OCI-M2 (cell line): ENCODE measurements at regions not wholly inside any gene's neighbourhood (a gene's known extent, or its start where the extent isn't known, plus 50 kb on each side); places are given as distances from the start of the nearest gene placed in this dataset.
"Not testable (repeated sequence)": the region's sequence is repeated elsewhere in the genome, so short reads cannot be mapped to it uniquely, and the experiment has no call there.

Experiments used
- DNase-seq: peaks from one replicate; lab custom pipeline; 2025; ENCODE audit not compliant: unreplicated experiment; lab: John Stamatoyannopoulos, UW

- DNase-seq, result no peak
Measured at GRCh38 chr7:131124867-131125266, 202.8 kb upstream of the MKLN1 start.

GRCh38 chr7:131130324-131130723 lies 197.4 kb upstream of the MKLN1 start:
- no peak for DNase-seq

GRCh38 chr7:131131012-131131745 lies 196.5 kb upstream of the MKLN1 start:
- no peak for DNase-seq

DNA sequence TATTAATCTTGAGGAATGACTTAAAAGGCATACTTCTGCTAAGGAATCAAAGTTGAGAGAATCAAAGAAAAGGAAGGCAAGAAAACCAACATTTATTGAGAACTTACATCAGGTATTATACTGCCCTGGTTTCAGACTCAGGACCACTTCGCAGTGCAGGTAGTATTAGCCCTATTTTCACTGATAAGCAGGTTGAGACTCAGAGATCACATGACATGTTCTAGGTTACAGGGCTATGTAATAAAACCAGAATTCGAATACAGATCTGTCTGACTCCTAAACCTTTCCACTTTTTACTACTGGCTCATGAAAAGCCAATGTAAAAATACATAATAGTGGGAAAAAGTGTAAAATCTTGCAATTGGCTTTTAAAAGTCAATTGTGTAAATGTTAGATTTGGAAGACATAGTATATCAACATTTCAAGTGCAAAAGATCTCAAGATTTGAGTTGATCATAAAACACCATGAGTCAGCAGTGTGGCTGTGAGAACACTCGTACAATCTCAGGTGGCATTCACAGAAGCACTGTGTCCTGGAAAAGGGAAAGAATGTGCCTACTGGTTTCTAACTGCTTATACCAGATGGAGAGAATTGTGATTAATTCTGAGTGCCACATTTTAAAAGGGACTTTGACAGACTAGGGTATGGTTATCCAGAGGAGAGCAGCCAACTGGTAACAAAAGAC lies 195.8 kb upstream of the MKLN1 start:
- DNase-seq, result no peak

- DNase-seq, result no peak
Measured at GRCh38 chr7:131139462-131139861, 188.2 kb upstream of the MKLN1 start.

- no peak for DNase-seq
Measured at GRCh38 chr7:131141443-131141967, 186.2 kb upstream of the MKLN1 start.

GRCh38 chr7:131143869-131144268 lies 183.8 kb upstream of the MKLN1 start:
- DNase-seq, result no peak

DNA sequence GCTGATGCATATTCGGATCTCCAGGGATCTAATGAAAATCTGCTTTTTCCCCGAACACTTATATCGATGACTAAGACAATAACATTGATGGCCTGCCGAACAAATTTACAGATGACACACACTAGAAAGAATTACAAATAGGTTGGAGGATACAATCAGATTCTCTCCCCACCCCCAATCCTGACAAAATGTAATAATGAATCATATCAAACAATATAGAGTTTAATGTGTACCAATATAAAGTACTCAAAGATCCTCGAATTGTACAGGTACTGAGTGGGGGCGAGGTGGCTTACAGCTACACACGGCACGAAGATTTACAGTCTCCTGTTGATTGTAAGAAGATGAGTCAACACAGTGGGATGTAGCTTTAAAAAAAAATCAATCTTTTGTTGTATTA lies 182.7 kb upstream of the MKLN1 start:
- no peak for DNase-seq

DNA sequence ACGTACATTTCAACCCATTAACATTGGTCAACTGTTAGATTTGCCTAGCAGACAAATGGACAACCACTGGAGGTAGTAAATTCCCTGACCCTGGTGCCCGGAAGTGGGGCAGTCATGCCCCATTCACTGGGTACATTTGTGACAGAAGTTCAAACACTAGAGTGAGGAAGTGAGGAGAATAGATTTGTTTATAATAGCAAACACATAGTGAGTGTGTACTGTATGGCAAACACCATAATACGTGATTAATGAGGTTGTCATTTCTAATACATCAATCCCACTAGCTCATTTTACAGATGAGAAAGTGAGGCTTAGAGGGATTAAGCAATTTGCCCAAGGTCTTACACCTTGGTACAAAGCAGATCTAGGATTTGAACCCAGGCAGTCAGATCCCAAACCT lies 181.9 kb upstream of the MKLN1 start:
- no peak for DNase-seq

DNA sequence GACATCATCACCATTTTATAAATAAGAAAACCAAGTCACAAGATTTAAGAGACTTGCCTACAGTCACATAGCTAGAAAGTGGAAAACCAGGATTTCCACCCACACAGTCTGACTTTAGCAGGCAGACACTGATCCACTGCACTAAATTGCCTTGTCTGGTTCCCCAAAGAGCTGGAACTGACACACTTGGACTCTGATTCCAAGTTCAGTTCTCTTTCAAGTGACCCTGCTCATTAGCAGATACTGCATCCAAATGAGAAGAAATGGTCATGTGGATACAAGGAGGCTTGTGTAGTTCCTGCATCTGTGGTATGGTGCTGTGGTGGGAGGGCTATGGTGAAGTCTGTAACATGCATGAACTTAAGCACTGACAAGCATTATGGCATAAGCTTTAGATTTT lies 180.1 kb upstream of the MKLN1 start:
- DNase-seq, result no peak

DNA sequence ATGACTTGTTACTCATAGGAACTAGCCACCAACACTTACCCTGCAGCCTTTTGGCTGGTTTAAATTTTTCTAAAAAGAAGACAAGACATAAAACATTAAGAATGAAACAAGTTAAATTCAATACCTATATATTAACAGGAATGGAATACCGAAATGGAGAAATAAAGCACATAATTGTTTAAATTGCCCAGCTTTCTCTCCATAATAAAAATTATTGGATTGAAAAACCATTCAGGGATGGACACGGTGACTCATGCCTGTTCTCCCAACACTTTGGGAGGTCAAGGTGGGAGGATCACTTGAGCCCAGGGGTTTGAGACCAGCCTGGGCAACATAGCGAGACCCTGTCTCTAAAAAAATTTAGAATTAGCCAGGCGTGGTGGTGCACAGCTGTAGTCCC lies 179.4 kb upstream of the MKLN1 start:
- no peak for DNase-seq

- no peak for DNase-seq
Measured at GRCh38 chr7:131148708-131149428, 178.8 kb upstream of the MKLN1 start.

DNA sequence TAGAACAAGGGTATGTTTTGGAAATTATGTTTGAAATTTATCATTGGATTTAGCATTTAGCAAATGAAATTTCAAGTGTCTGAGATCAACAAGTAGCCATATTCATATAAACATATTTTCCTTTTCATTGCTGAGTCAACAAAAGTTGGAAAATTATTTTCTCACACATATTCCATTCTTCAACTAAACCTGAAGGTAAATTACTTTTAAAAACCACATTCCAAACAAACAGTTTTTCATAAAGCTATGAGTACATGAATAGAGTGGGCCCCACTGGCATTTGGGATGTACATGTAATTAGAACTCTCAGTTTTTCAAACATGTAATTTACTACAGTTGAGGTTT lies 178.3 kb upstream of the MKLN1 start:
- no peak for DNase-seq

GRCh38 chr7:131149840-131150239 lies 177.8 kb upstream of the MKLN1 start:
- no peak for DNase-seq

DNA sequence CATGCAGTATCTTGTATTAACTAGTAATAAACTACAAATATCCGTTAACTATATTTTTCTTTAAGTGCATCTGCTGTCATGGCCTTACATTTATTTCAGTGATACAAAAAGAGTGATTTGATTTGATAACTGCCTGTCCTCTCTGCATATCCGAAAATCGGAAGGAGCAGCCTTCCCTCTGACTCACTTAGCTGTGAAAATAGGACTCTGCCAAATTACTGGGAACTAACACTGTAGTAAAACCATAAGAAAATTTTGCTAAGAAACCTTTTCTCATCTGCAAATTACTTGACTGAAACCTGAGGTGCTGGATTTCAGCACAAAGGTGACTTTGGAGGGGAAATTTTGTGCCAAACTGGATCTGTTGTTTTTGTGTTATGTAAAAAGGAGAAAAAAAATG lies 176.6 kb upstream of the MKLN1 start:
- DNase-seq, result no peak

DNA sequence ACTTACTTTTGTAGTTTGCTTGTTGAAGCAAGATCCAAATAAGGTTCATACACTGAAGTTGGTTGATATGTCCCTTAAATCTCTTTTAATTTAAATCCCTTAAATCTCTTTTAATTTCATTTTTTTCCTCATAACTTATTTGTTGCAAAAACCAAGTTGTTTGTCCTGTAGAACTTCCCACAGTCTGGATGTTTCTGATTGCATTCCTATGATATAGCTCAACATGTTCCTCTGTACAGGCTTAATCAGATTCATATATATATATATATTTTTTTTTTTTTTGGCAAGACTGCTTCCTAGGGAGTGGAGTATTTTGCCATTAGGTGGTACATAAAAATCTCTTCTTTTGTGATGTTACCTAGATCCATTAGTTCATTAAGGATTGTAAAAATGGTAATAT lies 174.9 kb upstream of the MKLN1 start:
- DNase-seq, result no peak

- DNase-seq, result no peak
Measured at GRCh38 chr7:131154380-131154779, 173.3 kb upstream of the MKLN1 start.

- no peak for DNase-seq
Measured at GRCh38 chr7:131157530-131158243, 170.0 kb upstream of the MKLN1 start.

- not testable (repeated sequence) for DNase-seq
Measured at GRCh38 chr7:131158244-131158636, 169.4 kb upstream of the MKLN1 start.

DNA sequence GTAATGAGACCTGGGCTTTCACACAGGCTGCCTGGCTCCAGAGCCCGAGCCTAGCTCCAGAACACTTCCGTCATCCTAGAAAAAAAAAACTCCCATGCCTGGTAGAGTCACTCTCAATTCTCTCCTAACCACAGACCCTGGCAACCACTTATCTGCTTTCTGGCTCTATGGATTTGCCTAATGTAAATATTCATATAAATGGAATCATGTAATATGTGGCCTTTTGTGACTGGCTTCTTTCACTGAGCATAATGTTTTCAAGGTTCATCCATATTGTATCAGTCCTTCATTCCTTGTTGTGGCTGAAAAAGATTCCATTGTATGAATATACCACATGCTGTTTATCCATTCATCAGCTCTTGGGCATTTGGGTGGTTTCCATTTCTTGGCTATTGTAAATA lies 167.7 kb upstream of the MKLN1 start:
- DNase-seq, result no peak

DNA sequence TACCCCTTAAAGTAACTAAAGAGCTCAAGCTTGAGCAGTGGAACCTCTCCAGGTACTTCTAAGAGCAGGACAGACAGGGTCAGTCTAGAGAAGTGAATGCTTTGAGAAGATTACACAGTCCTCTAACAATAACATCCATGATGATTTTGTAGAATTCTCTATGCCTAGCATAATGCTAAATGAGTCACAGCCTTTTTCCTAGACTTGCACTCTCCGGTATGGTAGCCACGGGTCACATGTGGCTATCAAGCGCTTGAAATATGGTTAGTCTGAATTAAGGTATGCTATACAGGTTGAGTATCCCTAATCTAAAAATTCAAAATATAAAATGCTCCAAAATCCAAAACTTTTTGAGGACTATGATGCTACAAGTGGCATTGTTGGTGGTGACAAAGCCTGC lies 166.6 kb upstream of the MKLN1 start:
- no peak for DNase-seq
